Endothelial cell of umbilical vein (primary cell): ENCODE measurements at regions not wholly inside any gene's neighbourhood (a gene's known extent, or its start where the extent isn't known, plus 50 kb on each side); places are given as distances from the start of the nearest gene placed in this dataset.

Experiments
- BruUV-seq: library from RNA; stranded (reverse); fragments of 400-500 nt; replicated peaks from 2 replicates; lab custom pipeline; 2021; lab: Mats Ljungman, UMichigan
- CTCF ChIA-PET: fragments of 300-600, 350-600 bp; sonication (Branson Sonifier 250); formaldehyde crosslinking; loops from one replicate; lab custom pipeline; 2021; ENCODE audit warnings: antibody characterized with exemption, inconsistent platforms; lab: Charles Lee
- POLR2A ChIA-PET: fragments of 300-600, 350-600 bp; sonication (Branson Sonifier 250); formaldehyde crosslinking; loops from one replicate; lab custom pipeline; 2021; ENCODE audit warnings: antibody characterized with exemption, inconsistent platforms; lab: Charles Lee
- DNase-seq: peaks from one replicate; pipeline ENCODE4 v3.0.0-alpha.2; 2011; ENCODE audit warnings: low read depth, low spot score
- FAIRE-seq: peaks from 2 replicates; lab custom pipeline; 2011; peaks lifted over from hg19 to GRCh38; lab: Jason Lieb, UNC
- H2AFZ ChIP-seq: 2 replicates; pipeline ENCODE4 v1.6.0; 2012; ENCODE audit warnings: low read depth, low read length, control low read depth, inconsistent platforms
- H3K27ac ChIP-seq: 2 replicates; pipeline ENCODE4 v1.5.1; 2011; ENCODE audit warnings: low read depth, mild to moderate bottlenecking, control low read depth, low read length, moderate library complexity; ENCODE audit not compliant: insufficient read depth
- H3K27me3 ChIP-seq, 2 experiments: 2 replicates each; pipeline versions ENCODE4 v1.6.0 to v1.6.1; 2011; ENCODE audit warnings: low read length in 2 of 2, mixed read lengths in 1 of 2; ENCODE audit not compliant: control insufficient read depth in 2 of 2, insufficient read depth in 2 of 2
- H3K36me3 ChIP-seq, 2 experiments: 2 replicates in 1 of 2; 3 replicates in 1 of 2; pipeline ENCODE4 v1.5.1; 2011; ENCODE audit warnings: low read length in 2 of 2, mild to moderate bottlenecking in 1 of 2, moderate library complexity in 1 of 2; ENCODE audit not compliant: control insufficient read depth in 2 of 2, insufficient read depth in 2 of 2; ENCODE audit errors: extremely low read depth in 1 of 2
- H3K4me1 ChIP-seq: 3 replicates; pipeline ENCODE4 v1.5.1; 2011; ENCODE audit warnings: mild to moderate bottlenecking, low read length; ENCODE audit not compliant: control insufficient read depth, insufficient read depth; ENCODE audit errors: extremely low read depth
- H3K4me2 ChIP-seq: 2 replicates; pipeline ENCODE4 v1.6.1; 2011; ENCODE audit warnings: low read length, control low read depth, mixed read lengths; ENCODE audit not compliant: insufficient read depth
- H3K4me3 ChIP-seq, 3 experiments: fragments of 200-600 bp in 1 of 3; sonication (generic), shearing (Covaris generic) in 1 of 3; replicated peaks in 1 of 3; 2 replicates each; pipeline ENCODE4 v1.5.1; 2011 to 2016; ENCODE audit warnings: control low read depth in 3 of 3, low read length in 3 of 3, mild to moderate bottlenecking in 2 of 3, inconsistent platforms in 1 of 3, low read depth in 1 of 3, moderate library complexity in 1 of 3; ENCODE audit not compliant: insufficient read depth in 1 of 3
- H3K79me2 ChIP-seq: 2 replicates; pipeline ENCODE4 v1.6.0; 2012; ENCODE audit warnings: low read length, inconsistent platforms; ENCODE audit not compliant: control insufficient read depth, insufficient read depth
- H3K9ac ChIP-seq: replicated peaks from 2 replicates; pipeline ENCODE3; 2011; ENCODE audit warnings: low read length, control low read depth; ENCODE audit not compliant: insufficient read depth; ENCODE audit errors: extremely low read depth
- H3K9me1 ChIP-seq: replicated peaks from 3 replicates; pipeline ENCODE4 v1.6.0; 2011; ENCODE audit warnings: mild to moderate bottlenecking, low read length; ENCODE audit not compliant: control insufficient read depth, insufficient read depth; ENCODE audit errors: extremely low read depth
- H3K9me3 ChIP-seq: replicated peaks from 2 replicates; pipeline ENCODE4 v1.5.1; 2012; ENCODE audit warnings: low read length, inconsistent platforms; ENCODE audit not compliant: control insufficient read depth, insufficient read depth
- H4K20me1 ChIP-seq: replicated peaks from 2 replicates; pipeline ENCODE3; 2011; ENCODE audit warnings: mild to moderate bottlenecking, low read length; ENCODE audit not compliant: control insufficient read depth, insufficient read depth; ENCODE audit errors: extremely low read depth
- CTCF ChIP-seq, 2 donors: IDR thresholded peaks; 1 replicate in 1 of 2; 2 replicates in 1 of 2; pipeline ENCODE4 v1.5.1; 2011; ENCODE audit warnings: low read length in 2 of 2, mild to moderate bottlenecking in 2 of 2, moderate library complexity in 2 of 2, control low read depth in 1 of 2, inconsistent platforms in 1 of 2, low read depth in 1 of 2; ENCODE audit not compliant: insufficient read depth in 1 of 2; ENCODE audit errors: extremely low read depth in 1 of 2
- EZH2 ChIP-seq: IDR thresholded peaks from 2 replicates; pipeline ENCODE4 v1.6.1; 2012; ENCODE audit warnings: borderline replicate concordance, low read depth, mild to moderate bottlenecking, moderate library complexity, low read length, inconsistent platforms; ENCODE audit not compliant: severe bottlenecking
- FOS ChIP-seq: IDR thresholded peaks from 2 replicates; pipeline ENCODE4 v1.6.1; 2011; ENCODE audit warnings: mild to moderate bottlenecking, low read length, moderate library complexity, borderline replicate concordance; ENCODE audit not compliant: insufficient read depth
- GATA2 ChIP-seq: IDR thresholded peaks from 2 replicates; pipeline ENCODE4 v1.7.0; 2011; ENCODE audit warnings: low read depth, mild to moderate bottlenecking, moderate library complexity, mixed read lengths, low read length; ENCODE audit not compliant: insufficient read length, insufficient read depth
- JUN ChIP-seq: IDR thresholded peaks from 2 replicates; pipeline ENCODE4 v1.6.1; 2011; ENCODE audit warnings: borderline replicate concordance, low read depth; ENCODE audit not compliant: insufficient read length, insufficient read depth
- MAX ChIP-seq: IDR thresholded peaks from 2 replicates; pipeline ENCODE4 v1.6.1; 2011; ENCODE audit not compliant: insufficient read depth, insufficient read length
- MYC ChIP-seq: IDR thresholded peaks from one replicate; pipeline ENCODE4 v1.6.1; 2011; ENCODE audit warnings: mild to moderate bottlenecking, low read depth, low read length
- POLR2A ChIP-seq: IDR thresholded peaks from 2 replicates; pipeline ENCODE4 v1.6.1; 2012; ENCODE audit warnings: low read depth, mild to moderate bottlenecking, control low read depth, low read length
- POLR2AphosphoS5 ChIP-seq: IDR thresholded peaks from 2 replicates; pipeline ENCODE4 v1.6.1; 2012; ENCODE audit warnings: low read depth, mild to moderate bottlenecking, control low read depth, low read length, moderate library complexity; ENCODE audit not compliant: insufficient read depth
- dilution Hi-C: fragments of 300-500 bp; cut with MboI; formaldehyde crosslinking; loops from one replicate; pipeline ENCODE4 v1.15.0; 2019; ENCODE audit warnings: low sequenced_read_pairs; ENCODE audit not compliant: extremely low pct_ligation_motif_present
- intact Hi-C: fragments of 100-400 bp; cut with micrococcal nuclease; formaldehyde crosslinking; loops from one replicate; pipeline ENCODE4 v1.10.0; 2022

GRCh38 chr4:14943749-14944148 is 58.5 kb upstream of the CPEB2 start:
- Histone ChIP-seq H3K79me2 (no peaks in the 10 kb centered on the region), H3K9me3 (no peaks in the 10 kb centered on the region), H3K27me3 (no peaks in the 10 kb centered on the region), H3K4me2 (no peak overlapping the region), H3K4me3 (no peak overlapping the region), H3K4me1 (no peaks in the 10 kb centered on the region), H3K9me1 (no peaks in the 10 kb centered on the region), H3K36me3 (no peaks in the 10 kb centered on the region), H3K9ac (no peak overlapping the region), H2AFZ (no peak overlapping the region), H3K27ac (no peak overlapping the region), H4K20me1 (no peaks in the 10 kb centered on the region)
- intact Hi-C loops (no loop called here), dilution Hi-C loops (no loop called here)
- TF ChIP-seq CTCF (IDR thresholded peaks at IDR 0.05; ENCODE audit: extremely low read depth in 1 of 2, insufficient read depth in 1 of 2, low read depth in 1 of 2, low read length in 2 of 2) (no peak), JUN (no peak), POLR2A (no peak), POLR2AphosphoS5 (no peak), GATA2 (no peak), MAX (no peak), MYC (no peak), FOS (no peak), EZH2 (no peak)
- BruUV-seq: no TSS peak
- DNase-seq (no peak), FAIRE-seq (no peak)
- CTCF ChIA-PET: no interaction called here
- POLR2A ChIA-PET: no interaction called here
